GM20431 (cell line): ENCODE measurements at regions not wholly inside any gene's neighbourhood (a gene's known extent, or its start where the extent isn't known, plus 50 kb on each side); places are given as distances from the start of the nearest gene placed in this dataset.

Experiments
- in situ Hi-C: fragments of 300-500 bp; cut with MseI, MboI; formaldehyde crosslinking; loops from one replicate; pipeline ENCODE4 v1.15.0; 2020; ENCODE audit warnings: low sequenced_read_pairs; ENCODE audit not compliant: unreplicated experiment

DNA sequence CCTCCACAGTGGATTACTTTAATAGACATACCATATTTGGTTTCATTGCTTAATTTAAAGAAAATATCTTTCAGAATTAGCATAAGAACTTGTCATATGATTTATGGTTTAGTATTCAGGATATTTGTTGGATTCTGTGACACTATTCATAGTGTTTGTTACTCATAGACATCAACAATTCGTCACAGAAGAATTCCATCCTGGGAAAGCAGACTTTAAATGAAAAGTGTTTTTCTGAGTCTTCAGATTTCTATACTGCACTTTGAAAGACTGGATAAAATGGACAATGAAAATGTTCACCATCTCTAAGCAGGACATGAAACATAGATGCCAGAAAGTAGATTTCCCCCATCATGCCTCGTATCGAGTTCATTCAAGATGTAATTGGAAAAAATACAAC is 435.6 kb upstream of the ONECUT1 start:
- in situ Hi-C loops = no loop called here

DNA sequence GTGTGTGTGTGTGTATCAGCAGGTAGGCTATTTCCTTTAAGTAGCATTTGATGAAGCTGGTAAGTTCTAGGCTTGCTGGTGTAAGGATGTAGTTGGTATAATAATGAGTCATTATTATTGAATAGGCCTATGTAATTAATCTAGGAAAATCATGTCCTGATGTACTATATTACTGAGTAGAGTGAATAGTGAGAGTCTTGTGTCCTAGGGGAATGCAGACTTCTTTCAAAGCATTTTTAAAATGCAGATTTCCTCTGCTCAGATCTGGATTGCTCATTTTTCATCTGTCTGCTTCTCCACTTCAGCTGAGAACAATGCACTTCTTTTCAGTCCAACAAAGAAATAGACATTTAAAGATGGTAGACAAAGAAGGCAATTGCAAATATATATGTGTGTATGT is 434.2 kb upstream of the ONECUT1 start:
- in situ Hi-C loops = no loop called here

DNA sequence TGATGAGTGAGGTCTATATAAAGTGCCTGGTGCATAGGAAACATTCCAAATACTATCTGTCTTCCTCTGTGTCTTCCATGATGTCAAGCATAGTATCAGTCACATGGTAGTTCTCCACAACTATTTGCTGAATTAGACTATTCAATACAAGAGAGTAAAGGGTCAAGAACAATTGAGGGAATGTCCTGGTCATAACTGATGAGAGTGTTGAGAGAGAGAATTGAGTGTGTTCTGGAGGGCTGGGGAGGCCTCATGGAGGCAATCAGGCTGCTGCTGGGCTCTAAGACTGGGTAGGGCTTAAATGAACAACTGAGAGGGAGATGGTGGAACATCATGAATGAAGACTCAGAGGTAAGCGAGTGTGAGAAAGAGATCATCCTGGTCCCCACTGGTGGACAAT is 433.7 kb upstream of the ONECUT1 start:
- in situ Hi-C loops = no loop called here

DNA sequence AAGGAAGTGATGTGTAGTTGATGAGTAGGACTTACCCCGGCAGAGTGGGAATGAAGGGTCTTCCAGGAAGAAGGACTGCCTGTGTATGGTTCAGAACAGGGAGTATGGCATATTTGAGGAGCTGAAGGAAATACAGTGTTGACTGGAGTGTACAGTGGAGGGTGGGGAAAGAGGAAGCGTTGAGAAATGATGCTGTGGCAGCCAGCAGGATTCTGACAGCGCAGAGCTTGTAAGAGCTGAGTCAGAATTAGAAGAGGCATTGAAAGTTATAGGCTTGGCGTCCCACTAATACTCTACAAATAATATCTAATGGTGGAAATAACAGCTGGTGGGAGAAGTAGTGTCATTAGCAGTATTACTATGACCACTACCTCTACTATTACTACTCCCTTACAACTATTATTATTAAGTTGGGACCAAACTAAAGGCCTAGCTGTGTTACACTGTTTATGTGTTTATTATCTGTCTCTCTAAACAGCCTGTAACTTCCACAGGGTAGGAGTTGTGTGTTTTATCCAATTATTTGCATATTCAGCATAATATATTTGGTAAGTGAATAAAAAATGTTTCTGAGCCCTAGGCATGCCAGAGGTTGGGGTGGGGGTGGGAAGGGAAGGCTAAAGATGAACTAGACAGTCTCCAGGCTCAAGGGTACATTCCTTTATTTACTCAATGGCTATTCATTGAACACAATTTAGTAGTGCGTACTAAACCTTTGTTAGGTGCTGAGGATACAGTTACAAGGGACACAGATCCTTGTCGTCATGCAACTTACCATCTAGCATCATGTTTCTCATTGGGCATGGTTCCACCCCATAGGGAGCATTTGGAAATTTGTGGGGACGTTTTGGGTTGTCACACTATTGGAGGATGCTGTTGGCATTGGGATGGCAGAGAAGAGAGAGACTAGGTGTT is 428.8 kb upstream of the ONECUT1 start:
- in situ Hi-C loops = no loop called here

DNA sequence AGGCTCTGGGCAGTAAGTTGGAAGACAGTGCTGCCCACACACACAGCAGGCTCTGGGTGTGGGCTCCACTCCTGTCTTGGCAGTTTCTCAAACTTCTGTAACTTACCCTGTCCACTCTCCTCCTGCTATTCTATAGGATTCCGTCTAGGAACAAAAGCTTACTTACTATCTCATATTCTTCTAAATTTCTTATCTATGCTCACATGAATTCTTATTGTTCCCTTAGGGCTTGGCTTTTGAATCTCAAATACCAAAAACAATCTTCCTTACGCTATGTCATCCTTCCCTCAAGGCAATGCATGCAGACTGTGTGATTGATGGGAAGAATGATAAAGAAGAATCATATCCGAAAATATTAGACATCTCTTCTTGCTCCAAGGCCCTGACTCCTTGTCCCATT is 425.9 kb upstream of the ONECUT1 start:
- in situ Hi-C loops = no loop called here

DNA sequence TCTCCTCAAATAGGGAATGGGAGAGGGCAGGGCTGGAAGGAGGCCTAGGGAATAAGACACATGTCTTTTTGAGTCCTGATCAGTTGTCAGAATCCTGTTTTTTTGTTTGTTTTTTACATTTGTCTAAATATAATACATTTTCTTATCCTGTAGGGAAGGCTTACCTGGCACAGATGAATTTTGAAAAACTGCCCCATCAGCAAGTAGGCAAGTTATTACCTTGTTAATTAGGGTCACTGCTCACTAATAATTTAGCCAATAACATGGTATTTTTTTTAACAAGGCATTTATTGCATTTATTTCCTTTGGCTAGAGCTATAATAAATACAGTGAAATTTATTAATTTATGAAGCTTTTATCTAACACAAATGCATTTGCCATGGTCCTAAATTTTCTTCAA is 423.2 kb upstream of the ONECUT1 start:
- in situ Hi-C loops = no loop called here

DNA sequence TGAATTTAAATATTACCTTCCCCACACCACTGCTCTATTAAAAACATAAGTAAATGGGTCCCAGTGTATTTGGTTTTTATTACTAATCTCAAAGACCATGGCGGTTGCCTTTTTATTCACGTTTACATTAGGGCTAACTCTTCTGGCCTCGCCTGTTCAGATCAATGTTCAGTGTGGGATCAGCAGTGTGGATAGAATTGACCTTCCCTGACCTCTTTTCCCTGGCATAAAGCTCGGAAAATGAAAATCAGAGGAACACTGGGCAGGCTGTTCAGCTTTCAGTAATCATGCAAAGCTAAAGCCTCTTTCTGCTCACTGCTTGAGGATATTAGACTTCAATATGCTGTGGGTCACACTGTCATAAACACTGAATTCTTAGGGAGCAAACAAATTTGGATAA is 422.6 kb upstream of the ONECUT1 start:
- in situ Hi-C loops = no loop called here

DNA sequence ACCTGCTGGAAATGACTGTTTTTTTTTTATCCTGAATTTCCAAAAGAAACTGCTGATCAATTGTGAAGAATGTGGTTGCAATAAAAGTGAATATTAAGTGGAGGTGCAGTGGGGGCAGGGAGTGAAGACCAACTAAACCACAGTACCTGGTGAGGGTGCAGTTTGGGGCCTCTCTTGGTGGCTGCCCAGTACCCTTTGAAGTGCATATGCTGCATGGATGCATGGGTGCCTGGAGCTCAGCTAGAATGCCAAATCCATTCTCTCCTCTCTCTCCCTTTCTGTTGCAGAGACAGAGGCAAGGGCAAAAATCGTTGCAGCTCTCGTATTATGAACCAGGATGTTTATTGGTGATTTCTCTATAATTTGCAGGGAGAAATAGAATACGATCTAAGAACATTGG is 420.5 kb upstream of the ONECUT1 start:
- in situ Hi-C loops = no loop called here

DNA sequence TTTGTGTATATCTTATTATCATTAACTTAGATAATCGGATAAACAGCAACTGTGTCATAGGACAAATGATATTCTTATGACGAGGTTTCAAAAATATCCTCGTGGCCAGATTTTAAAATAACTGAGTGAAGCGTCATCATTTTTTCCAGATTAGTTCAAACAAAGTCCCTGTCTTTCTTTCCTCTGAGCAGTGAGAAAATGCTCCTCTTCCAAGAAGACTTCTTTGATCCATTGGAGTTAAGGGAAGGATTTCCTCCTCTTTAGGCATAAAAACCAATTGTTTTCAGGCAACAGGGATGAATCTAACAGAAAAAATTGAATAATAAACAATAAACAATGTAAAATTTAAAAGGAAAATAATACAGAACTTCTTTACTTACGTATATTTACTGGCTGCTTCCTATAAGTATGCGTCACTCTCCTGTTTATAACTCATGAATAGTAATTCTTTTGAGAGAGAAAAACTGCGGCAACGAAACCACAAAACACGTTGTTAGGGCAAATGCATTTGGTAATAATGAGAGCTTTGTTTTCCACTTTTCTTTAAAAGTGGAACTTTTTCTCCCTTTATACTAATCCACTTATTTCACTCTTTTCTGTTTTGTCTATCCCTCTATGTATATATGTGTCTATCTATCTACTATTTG is 419.4 kb upstream of the ONECUT1 start:
- in situ Hi-C loops = no loop called here

DNA sequence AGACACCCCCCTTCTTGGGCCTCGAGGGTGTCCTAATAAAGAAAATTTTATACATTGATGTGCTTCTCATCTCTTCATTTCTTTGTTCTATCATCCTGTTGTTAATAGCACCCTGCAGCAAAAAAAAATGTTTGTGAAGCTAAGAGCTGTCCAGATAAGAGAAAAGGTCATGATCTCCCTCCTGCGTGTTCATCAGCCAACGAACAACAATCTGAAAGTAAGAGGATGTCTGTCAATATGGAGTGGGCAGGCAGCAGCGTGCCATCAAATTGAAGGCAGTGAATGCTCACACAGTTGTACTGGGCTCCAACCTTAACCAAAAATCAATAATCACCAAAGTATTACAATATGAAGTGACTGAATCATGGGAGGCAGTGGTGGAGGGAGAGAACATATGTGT is 418.6 kb upstream of the ONECUT1 start:
- in situ Hi-C loops = no loop called here

DNA sequence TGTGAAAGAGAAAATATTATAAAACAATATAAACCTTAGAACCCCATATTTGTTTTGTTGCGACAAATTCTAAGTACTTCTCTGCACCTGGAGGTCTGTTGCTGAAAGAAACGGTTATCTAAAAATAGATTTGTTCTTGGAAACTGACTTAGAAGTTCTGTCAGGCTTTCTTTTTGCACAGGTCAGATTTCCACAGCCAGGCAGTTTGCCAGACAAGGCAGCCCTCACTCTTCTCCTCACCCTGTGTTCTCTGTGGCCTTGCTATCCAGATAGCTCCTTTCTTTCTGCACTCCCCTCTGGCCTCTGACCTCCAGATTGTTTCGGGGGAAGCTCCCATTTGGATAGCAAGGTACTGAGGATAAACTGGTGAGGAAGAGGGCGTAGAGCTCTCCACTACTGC is 413.3 kb upstream of the ONECUT1 start:
- in situ Hi-C loops = no loop called here

DNA sequence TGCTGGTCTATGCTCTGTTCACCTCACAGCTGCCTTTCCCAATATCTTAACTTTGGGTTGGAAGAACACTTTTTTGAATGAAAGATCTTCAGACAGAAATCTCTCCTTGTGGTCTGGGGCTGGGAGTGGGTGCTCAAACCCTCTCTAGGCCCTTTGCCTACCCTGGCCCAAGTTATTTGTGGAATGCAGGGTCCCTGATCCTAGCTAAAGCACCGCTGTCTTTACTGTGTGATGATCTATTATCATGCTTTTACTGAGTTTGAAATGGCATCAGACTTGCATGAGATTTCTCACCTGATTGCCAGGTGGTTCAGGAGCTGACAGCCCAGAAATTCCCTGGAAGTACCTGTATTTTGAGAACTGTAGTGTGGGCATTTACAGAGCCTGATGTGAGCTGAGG is 412.7 kb upstream of the ONECUT1 start:
- in situ Hi-C loops = no loop called here

DNA sequence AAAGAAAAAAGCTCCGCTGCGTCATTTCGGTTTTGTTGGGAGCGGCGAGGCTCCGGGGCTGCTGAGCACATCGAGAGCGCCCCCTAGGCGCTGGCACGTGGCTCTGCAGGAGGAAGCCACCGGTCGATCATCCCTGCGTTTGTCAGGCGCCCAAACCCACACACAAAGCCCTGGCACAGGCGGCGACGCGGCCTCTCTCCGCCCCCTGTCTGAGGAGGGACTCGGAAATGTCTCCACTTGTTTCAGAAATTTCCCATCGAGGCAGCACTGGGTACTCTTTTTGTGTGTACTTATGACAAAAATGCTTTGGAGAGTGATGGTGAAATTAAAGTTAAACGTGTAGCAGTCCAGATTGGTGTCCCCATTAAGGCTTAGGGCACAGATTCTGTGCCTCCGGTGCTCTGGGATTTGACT is 407.3 kb upstream of the ONECUT1 start:
- in situ Hi-C loops = loop anchor here (25.0 kb wide), 1 partner anchor 410 kb away; the partner anchor contains the start of gene ONECUT1

DNA sequence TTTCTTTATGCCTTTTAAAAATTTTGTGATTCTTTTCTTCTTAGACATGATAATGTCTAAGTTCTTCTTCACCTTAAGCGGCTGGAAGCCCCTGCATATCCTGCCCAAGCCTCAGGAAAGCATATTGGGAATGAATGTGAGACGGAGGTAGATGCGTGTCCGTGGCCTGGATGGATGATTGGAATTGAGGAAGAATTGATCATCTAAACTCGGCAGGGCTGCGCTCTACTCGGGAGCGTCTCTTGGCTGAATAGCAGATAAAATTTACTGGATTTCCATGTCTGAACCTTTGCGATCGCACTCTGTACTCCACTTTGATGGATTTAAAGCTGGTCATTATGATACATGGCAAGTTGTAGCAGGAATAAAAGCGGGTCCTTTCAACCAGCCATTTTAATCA is 406.7 kb upstream of the ONECUT1 start:
- in situ Hi-C loops = loop anchor here (25.0 kb wide), 1 partner anchor 409 kb away; the partner anchor contains the start of gene ONECUT1

DNA sequence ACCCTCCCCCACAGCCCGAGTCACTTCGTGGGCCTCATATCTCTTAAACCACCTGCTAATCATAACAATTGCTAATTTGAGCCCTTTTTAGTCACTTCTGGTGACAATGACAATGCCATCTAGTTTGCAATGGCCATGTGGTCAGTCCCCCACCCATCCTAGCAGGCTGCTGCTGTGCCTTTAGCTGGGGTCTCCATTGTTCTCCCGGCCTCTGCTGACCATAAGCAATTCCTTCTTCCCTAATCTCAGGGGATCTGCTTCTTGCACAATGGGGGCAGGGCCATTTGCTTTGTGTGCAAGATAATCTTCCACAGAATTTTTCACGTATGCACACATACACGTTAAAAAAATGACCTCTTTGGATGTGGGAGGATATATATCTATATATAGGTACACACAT is 406.1 kb upstream of the ONECUT1 start:
- in situ Hi-C loops = loop anchor here (25.0 kb wide), 1 partner anchor 409 kb away; the partner anchor contains the start of gene ONECUT1

DNA sequence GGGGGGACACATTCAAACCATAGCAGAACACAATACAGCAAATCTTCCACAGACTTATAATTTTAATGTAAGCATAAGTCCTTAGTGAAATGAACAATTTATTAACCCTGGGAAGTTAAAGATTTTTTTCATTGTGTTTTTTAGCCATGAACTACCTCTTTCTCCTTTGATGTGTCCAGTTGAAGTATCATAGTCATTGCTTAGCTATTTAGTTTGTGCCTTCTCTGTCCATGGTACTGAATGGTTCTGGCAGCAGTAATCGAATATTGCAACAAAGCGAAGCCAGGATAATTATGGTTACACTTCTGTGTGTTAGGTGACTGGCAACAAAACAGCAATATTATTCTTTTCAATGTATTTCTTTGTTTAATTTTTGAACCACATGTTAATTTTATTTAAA is 403.0 kb upstream of the ONECUT1 start:
- in situ Hi-C loops = loop anchor here (25.0 kb wide), 1 partner anchor 406 kb away; the partner anchor contains the start of gene ONECUT1

DNA sequence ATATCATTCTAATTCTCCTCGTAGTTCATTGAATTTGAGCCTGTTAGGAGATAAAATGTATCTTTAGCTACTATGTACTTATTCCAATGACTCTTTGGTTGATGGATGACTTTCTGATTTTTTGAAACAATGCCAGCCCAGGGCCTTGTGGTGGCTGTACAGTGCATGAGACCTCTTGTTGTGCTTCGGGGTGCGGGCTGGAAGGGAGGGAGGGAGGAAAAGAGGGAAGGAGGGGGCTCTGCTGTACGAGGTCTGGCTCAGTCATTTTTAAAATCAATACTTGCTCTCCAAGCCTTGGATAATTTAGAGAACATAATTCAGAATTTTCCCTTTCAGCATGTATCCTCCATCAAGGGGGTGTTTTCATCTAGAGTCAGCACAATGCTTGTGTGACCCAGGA is 399.7 kb upstream of the ONECUT1 start:
- in situ Hi-C loops = loop anchor here (25.0 kb wide), 1 partner anchor 403 kb away; the partner anchor contains the start of gene ONECUT1

DNA sequence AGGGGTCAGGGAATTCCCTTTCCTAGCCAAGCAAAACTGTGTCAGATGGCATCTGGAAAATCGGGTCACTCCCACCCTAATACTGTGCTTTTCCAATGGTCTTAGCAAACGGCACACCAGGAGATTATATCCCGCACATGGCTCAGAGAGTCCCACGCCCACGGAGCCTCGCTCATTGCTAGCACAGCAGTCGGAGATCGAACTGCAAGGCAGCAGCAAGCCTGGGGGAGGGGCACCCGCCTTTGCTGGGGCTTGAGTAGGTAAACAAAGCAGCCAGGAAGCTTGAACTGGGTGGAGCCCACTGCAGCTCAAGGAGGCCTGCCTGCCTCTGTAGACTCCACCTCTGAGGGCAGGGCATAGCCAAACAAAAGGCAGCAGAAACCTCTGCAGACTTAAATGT is 393.3 kb upstream of the ONECUT1 start:
- in situ Hi-C loops = loop anchor here (25.0 kb wide), 1 partner anchor 396 kb away; the partner anchor contains the start of gene ONECUT1

DNA sequence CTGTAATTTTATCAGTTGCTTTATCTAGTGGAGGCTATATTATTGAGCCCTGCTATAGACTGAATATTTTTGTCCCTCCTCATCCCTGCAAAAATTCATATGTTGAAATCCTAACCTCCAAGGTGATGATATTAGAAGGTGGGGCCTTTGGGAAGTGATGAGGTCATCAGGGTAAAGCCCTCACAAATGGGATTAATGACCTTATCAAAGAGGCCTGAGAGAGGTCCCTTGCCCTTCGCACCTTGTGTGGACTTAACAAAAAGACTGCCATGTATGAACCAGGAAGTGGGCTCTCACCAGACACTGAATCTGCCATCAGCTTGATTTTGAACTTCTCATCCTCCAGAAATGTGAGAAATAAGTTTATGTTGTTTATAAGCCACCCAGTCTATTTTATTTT is 381.4 kb upstream of the ONECUT1 start:
- in situ Hi-C loops = no loop called here

DNA sequence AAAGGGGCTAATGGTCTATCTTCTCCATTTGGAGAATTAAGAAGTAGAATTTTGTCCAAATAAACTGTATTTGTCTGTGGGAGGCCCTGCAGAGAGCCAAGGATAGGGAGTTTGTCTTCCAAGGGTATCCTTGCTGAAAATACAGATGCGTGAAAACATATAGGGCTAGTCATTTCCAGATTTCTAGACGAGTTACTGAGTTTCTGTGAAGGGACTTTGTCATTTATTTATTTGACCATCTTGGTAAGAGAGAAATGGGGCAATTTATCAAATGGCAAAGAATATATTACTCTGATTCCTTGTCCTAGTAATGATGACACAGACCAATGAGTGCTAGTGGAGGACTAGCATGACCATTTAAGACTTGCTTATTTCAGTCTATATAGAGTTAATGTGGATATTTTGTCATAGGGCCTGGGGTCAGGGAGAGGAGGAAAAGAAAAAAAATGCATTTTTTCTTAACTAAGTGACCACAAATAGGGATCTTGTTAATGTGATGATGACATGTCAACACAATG is 376.6 kb upstream of the ONECUT1 start:
- in situ Hi-C loops = no loop called here
